Kidney tubule cell (primary cell): ENCODE measurements at regions not wholly inside any gene's neighbourhood (a gene's known extent, or its start where the extent isn't known, plus 50 kb on each side); places are given as distances from the start of the nearest gene placed in this dataset.

Experiments used
- DNase-seq: peaks from one replicate; pipeline ENCODE4 v3.0.0-alpha.2; 2018; ENCODE audit warnings: low spot score

GRCh38 chr4:163966612-163967011, 472.1 kb downstream of the TMA16 start:
- DNase-seq, result no peak

GRCh38 chr4:163967263-163967662, 472.8 kb downstream of the TMA16 start:
- DNase-seq, result no peak

GRCh38 chr4:163967710-163968109, 473.2 kb downstream of the TMA16 start:
- no peak for DNase-seq

GRCh38 chr4:163969291-163969690, 474.8 kb downstream of the TMA16 start:
- DNase-seq, result no peak

GRCh38 chr4:163976588-163976987, 482.1 kb downstream of the TMA16 start:
- no peak for DNase-seq

DNA sequence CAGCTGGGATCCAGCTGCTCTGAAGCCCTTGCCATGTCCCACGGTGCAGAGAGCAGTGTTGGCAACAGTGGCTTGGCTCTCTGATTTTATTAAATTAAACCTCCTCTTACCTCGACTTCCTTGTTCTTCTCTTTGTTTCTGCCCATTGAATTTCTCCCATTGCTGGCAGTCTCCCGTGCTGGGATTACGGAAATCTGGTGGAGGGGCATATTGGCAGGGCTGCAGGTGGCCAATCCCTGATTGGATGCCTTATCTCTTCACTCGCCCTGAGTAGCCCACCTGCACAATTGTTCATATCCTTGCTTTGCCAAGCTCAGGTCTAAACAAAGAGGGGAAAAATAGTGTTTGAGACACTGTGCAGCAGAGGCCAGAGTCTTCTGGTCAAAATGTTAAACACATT, 493.9 kb downstream of the TMA16 start:
- no peak for DNase-seq

DNA sequence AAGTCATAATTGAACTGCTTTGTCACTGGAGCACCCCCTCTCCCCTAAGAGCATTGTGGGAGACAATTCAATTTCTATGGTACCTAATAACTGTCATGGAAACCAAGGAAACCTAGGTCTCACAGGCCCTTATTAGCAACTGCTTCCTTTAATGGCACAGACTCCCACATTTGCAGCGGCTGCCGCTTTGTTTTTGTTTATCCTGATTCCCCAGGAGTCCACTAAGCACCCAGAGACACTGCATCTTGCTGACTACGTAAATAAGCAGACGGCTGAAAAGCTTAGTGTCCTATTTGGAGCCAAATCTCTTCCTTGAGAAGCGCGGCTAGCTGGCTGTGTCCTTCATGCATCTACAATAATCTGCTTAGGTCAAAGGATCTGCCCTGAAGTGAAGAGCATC, 494.4 kb downstream of the TMA16 start:
- DNase-seq, result no peak

- DNase-seq, result peak; percentile 21
These were observed 496.9 kb downstream of the TMA16 start for GRCh38 chr4:163991298-163991865.

GRCh38 chr4:164009435-164009834, 514.9 kb downstream of the TMA16 start:
- DNase-seq, result no peak

GRCh38 chr4:164011791-164012190, 517.3 kb downstream of the TMA16 start:
- no peak for DNase-seq

DNA sequence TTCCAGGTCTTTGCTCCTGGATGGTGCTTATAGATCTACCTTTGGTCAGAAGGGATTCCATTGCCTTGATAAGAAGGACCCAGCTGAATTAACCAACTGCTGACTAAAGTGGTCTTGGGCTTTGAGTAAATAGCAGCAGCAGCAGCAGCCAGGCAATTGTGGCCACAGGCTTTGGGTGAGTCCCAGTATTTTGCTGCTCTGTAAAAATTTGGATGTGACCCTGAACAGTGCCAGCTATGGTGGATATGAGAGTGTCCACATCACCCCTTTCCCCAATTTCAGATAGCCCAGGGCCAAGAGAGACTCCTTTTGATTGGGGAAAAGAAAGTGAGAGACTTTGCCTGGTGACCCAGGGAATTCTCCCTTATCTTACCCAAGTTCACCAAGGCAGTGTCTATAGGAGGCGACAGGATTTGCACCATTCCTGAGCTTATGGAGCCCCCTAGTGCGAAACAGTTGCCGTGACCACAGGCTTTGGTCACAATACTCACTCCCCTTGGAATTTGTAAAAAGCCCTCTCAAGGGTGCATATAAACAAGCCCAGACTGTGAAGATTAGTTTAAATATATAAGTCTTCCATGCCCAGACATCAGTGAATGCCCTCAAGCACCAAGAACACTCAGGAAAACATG, 518.0 kb downstream of the TMA16 start:
- peak; percentile 17 for DNase-seq

DNA sequence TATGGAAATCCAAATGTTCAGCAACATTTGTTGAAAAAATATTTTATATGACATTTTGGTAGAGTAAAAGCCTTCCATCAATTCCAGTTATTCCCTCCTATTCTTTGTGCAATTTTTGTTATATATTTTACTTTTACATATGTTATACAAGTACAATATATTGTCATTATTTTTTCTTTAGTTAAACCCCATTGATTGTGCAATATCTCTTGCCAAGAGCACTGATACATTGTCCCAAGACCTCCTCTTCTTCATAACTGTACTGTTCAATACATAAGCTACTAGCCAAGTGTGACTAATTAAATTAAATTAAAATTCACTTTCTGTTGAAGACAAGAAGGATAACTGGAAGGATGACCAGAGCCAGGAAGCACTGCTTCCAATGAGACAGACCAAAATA, 527.5 kb downstream of the TMA16 start:
- DNase-seq, result no peak

DNA sequence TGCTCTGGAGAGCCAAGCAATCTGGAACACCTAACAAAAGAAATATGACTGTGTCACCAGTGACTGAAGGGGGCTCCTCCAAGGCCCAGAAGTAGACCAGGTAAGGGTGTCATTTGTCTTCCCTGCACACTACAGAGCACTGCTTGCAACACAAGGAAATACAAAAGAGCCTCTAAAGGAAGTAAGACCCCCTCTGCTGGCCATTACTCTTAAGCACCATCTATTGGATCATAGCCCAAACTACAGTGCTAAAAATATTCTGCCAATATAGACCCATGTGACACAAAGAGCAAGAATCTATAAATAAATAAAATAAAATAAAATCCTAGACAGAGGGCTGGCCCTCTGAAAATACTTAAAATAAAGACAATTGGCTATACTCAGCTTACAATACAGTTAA, 528.7 kb downstream of the TMA16 start:
- DNase-seq, result no peak

DNA sequence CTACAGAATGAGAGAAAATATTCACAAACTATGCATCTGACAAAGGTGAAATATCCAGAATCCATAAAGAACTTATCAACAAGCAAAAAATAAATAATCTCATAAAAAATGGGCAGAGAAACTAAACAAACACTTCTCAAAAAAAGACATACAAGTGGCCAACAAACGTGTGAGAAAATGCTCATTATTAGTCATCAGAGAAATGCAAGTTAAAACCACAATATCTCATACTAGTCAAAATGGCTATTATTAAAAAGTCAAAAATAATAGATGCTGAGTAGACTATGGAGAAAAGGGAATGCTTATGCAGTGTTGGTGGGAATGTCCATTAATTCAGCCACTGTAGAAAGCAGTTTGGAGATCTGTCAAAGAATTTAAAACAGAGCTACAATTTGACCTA, 533.3 kb downstream of the TMA16 start:
- DNase-seq, result no peak

- no peak for DNase-seq
These were observed 545.0 kb downstream of the TMA16 start for GRCh38 chr4:164039482-164039881.

- no peak for DNase-seq
These were observed 562.1 kb downstream of the TMA16 start for GRCh38 chr4:164056426-164057142.

DNA sequence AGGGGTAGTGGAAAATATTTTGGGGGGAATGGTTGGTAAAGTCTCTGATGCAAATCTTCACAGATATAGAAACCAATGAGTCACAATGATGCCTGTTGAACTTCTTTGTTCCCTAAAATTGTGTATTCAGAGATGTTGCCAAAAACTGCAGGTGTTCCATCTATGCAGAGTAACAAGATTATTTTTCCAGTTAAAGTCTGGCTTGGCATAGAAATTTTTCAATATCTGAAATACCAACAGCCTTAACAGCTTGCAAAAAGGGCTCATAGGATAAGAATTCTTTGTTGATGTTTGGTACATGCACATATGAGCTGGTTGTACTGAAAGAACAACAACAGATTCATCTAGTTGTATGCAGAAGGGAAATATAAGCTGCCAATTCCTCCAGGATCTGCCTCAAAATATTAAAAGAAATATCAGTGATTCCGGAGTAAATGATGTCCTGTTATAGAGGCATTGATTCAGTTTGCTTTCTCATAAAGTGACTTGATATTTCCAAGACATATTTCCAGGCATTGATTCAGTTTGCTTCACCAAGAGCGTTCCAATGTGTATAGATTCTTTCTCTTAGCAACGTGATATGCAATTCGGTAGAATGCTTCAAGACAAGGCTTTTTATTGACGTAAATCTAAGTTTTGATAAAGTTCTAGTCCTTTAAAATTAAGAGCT, 564.4 kb downstream of the TMA16 start:
- DNase-seq, result no peak

DNA sequence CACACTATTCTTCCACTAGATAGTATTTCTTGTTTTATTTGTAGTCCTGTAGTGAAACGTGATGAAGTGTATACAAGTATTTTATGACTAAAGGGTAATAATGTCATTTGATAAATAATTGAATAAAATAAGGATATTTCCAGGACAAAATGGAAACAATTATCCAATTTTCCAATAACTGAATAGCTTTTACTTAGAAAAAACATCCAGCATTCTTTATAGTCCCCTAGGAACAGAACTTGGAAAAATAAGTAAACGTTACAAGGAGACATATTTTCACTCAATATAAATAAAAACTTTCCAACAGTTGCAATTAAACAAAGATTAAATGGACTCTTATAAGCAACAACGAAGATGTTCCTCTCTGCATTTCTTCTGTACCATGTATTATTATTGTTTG, 566.0 kb downstream of the TMA16 start:
- no peak for DNase-seq

DNA sequence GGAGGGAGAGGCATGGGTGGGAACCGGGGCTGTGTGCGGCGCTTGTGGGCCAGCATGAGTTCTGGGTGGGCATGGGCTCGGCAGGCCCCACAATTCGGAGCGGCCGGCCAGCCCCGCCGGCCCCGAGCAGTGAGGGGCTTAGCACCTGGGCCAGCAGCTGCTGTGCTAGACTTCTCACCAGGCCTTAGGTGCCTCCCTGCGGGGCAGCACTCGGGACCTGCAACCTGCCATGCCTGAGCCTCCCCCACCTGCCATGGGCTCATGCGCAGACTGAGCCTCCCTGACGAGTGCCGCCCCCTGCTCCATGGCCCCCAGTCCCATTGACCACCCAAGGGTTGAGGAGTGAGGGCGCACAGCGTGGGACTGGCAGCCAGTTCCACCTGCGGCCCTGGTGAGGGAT, 573.9 kb downstream of the TMA16 start:
- DNase-seq, result no peak

DNA sequence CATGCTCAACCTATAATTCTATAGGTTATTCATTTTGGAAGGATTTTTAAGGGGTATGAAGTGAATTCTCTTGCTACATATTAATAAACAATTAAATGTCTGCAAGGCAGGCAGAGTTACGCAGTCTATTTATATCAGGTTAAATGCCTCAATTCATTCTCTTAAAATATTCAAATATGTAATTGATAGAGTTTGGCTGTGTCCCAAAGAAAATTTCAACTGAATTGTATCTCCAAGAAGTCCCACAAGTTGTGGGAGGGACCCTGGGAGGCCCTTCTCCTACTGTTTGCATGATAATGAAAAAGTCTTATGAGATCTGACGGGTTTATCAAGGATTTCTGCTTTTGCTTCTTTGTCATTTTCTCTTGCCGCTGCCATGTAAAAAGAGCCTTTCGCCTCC, 576.1 kb downstream of the TMA16 start:
- no peak for DNase-seq

- no peak for DNase-seq
These were observed 586.9 kb downstream of the TMA16 start for GRCh38 chr4:164081371-164081770.

DNA sequence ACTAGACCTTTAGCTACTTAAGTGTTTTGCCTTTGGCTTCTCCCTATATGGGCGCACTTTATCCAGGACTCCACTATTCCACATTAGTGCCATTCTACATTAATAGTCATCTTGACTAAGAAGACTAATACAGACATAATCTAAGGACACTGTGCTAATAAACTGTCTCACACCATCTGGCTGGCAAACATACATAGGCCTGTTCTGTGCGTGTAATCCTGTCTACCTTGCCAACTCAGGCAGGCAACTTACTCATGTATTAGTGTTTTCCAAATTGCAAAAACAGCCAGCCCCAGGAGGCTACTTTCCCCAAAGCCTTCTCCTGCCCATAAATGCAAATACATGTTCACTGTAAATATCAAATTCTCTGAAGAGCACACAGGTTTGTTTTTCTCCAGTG, 587.3 kb downstream of the TMA16 start:
- no peak for DNase-seq

DNA sequence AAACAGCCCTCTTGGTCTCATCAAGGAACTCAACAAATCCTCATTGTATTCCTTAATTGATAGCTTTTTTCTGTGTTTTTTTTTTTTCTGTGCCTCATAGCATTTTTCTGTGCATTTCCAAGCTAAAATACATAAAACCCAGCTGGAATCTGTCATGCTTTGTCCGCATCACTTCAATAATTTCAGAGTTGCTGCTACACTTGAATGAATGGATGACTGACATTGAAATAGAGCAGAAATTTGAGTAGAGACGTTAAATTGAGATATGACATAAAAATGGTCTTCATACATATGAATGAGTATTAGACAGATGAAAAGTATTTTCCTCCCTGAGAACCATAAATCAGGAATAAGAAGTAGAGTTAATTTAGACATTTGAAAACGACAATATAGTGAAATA, 593.2 kb downstream of the TMA16 start:
- DNase-seq, result no peak
